MM.1S (cell line): ENCODE measurements at regions not wholly inside any gene's neighbourhood (a gene's known extent, or its start where the extent isn't known, plus 50 kb on each side); places are given as distances from the start of the nearest gene placed in this dataset.

ENCODE experiments used
- CTCF ChIP-seq: fragments of 300-600 bp; sonication (generic); IDR thresholded peaks from 2 replicates; pipeline ENCODE4 v1.5.1; 2016; ENCODE audit warnings: antibody characterized with exemption, low read length, mixed read lengths
- EZH2 ChIP-seq: fragments of 300-600 bp; sonication (generic); optimal IDR thresholded peaks from 2 replicates; pipeline ENCODE3; 2017; ENCODE audit warnings: low read depth, mild to moderate bottlenecking, antibody characterized with exemption, low read length, mixed read lengths
- EZH2phosphoT487 ChIP-seq: fragments of 300-600 bp; sonication (generic); IDR thresholded peaks from 2 replicates; pipeline ENCODE4 v1.6.1; 2018; ENCODE audit warnings: antibody characterized with exemption, low read length

- TF ChIP-seq CTCF (no peak), EZH2 (no peak), EZH2phosphoT487 (no peak)
Measured at GRCh38 chr14:104486222-104486923, 93.2 kb upstream of the C14orf180 start.
